Astrocyte (in vitro differentiated cells and primary cell): ENCODE measurements at regions not wholly inside any gene's neighbourhood (a gene's known extent, or its start where the extent isn't known, plus 50 kb on each side); places are given as distances from the start of the nearest gene placed in this dataset.

Experiments
- DNase-seq: peaks from one replicate; pipeline ENCODE4 v3.0.0-alpha.2; 2010; ENCODE audit warnings: low read depth
- FAIRE-seq: peaks from 2 replicates; lab custom pipeline; 2011; peaks lifted over from hg19 to GRCh38; lab: Jason Lieb, UNC
- H2AFZ ChIP-seq: 2 replicates; pipeline ENCODE4 v1.6.0; 2012; ENCODE audit warnings: low read depth, low read length, inconsistent platforms
- H3K27ac ChIP-seq: 2 replicates; pipeline ENCODE4 v1.5.1; 2011; ENCODE audit warnings: low read depth, low read length, inconsistent platforms
- H3K27me3 ChIP-seq: 2 replicates; pipeline ENCODE4 v1.6.0; 2011; ENCODE audit warnings: low read length, inconsistent platforms; ENCODE audit not compliant: insufficient read depth
- H3K36me3 ChIP-seq: 2 replicates; pipeline ENCODE4 v1.5.1; 2011; ENCODE audit warnings: low read length, inconsistent platforms; ENCODE audit not compliant: insufficient read depth
- H3K4me1 ChIP-seq: 2 replicates; pipeline ENCODE4 v1.5.1; 2011; ENCODE audit warnings: low read length, inconsistent platforms; ENCODE audit not compliant: insufficient read depth
- H3K4me2 ChIP-seq: 2 replicates; pipeline ENCODE4 v1.6.0; 2012; ENCODE audit warnings: low read length, inconsistent platforms
- H3K4me3 ChIP-seq: 2 replicates; pipeline ENCODE4 v1.5.1; 2011; ENCODE audit warnings: low read depth, mild to moderate bottlenecking, low read length, inconsistent platforms; ENCODE audit not compliant: insufficient read depth
- H3K79me2 ChIP-seq: 2 replicates; pipeline ENCODE4 v1.6.0; 2012; ENCODE audit warnings: mild to moderate bottlenecking, low read length, inconsistent platforms; ENCODE audit not compliant: insufficient read depth
- H3K9ac ChIP-seq: 2 replicates; pipeline ENCODE4 v1.6.0; 2012; ENCODE audit warnings: mild to moderate bottlenecking, low read length, inconsistent platforms
- H3K9me3 ChIP-seq: 2 replicates; pipeline ENCODE4 v1.5.1; 2012; ENCODE audit warnings: low read depth, mild to moderate bottlenecking, low read length, inconsistent platforms; ENCODE audit not compliant: insufficient read depth
- H4K20me1 ChIP-seq: 2 replicates; pipeline ENCODE4 v1.6.0; 2012; ENCODE audit warnings: low read length, inconsistent platforms; ENCODE audit not compliant: insufficient read depth
- H3K27ac Mint-ChIP-seq: one replicate; pipeline ENCODE4 v1.8.0; 2021; ENCODE audit warnings: mild to moderate bottlenecking, mixed read lengths; ENCODE audit not compliant: unreplicated experiment
- H3K27me3 Mint-ChIP-seq: one replicate; pipeline ENCODE4 v1.8.0; 2021; ENCODE audit warnings: low read depth, mixed read lengths; ENCODE audit not compliant: unreplicated experiment
- H3K36me3 Mint-ChIP-seq: one replicate; pipeline ENCODE4 v1.8.0; 2021; ENCODE audit warnings: low read depth, mixed read lengths; ENCODE audit not compliant: unreplicated experiment
- H3K4me1 Mint-ChIP-seq: one replicate; pipeline ENCODE4 v1.8.0; 2021; ENCODE audit warnings: low read depth, mixed read lengths; ENCODE audit not compliant: unreplicated experiment
- H3K4me3 Mint-ChIP-seq: one replicate; pipeline ENCODE4 v1.8.0; 2021; ENCODE audit warnings: mild to moderate bottlenecking, moderate library complexity, mixed read lengths; ENCODE audit not compliant: unreplicated experiment
- H3K9me3 Mint-ChIP-seq: one replicate; pipeline ENCODE4 v1.8.0; 2021; ENCODE audit warnings: mild to moderate bottlenecking, mixed read lengths; ENCODE audit not compliant: unreplicated experiment
- EZH2 ChIP-seq: IDR thresholded peaks from 2 replicates; pipeline ENCODE4 v1.6.1; 2012; ENCODE audit warnings: mild to moderate bottlenecking, low read length, inconsistent platforms; ENCODE audit not compliant: insufficient read depth
- TF ChIP-seq, protein P1 (sequence below): IDR thresholded peaks from 2 replicates; pipeline ENCODE4 v1.5.1; 2011; ENCODE audit warnings: low read depth, mild to moderate bottlenecking, inconsistent platforms, low read length, moderate library complexity; ENCODE audit not compliant: insufficient read depth

DNA sequence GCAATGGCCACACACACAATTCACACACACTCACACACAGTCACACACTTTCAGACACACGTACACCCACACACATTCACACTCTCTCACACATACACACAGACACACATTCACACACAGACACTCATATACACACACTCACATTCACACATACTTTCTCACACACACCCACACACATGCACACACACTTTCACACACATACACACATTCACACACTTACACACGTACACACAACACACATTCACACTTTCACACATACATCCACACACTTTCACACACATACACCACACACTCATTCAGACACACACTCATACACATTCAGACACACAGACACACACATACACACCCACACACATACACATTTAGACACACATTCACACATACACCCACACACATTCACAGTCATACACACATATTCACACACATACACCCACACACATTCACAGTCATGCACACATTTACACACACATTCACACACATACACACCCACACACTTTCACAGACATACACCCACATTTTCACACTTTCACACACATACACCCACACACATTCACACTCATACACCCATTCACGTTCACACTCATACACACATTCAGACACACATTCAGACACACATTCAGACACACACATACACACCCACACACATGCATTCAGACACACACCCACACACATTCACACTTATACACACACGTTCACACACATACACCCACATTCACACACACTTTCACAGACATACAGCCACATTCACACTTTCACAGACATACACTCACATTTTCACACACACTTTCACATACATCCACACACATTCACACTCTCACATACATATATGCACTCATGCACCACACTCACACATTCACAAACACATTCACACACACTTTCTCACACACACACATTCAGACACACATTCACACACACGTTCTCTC lies 52.6 kb upstream of the C14orf180 start:
- Mint-ChIP-seq H3K4me3 (no peak overlapping the region), H3K27me3 (peaks cover 25% of the 10 kb centered on the region), H3K9me3 (peaks cover 21% of the 10 kb centered on the region), H3K27ac (no peak overlapping the region), H3K4me1 (no peaks in the 10 kb centered on the region), H3K36me3 (no peaks in the 10 kb centered on the region)
- Histone ChIP-seq H2AFZ (no peak overlapping the region), H3K9me3 (peaks cover 13% of the 10 kb centered on the region), H3K27me3 (no peaks in the 10 kb centered on the region), H3K4me1 (no peaks in the 10 kb centered on the region), H3K79me2 (no peaks in the 10 kb centered on the region), H3K9ac (no peak overlapping the region), H3K4me3 (no peak overlapping the region), H3K27ac (no peak overlapping the region), H3K4me2 (no peak overlapping the region), H4K20me1 (no peaks in the 10 kb centered on the region), H3K36me3 (no peaks in the 10 kb centered on the region)
- DNase-seq (no peak), FAIRE-seq (no peak)
- TF ChIP-seq EZH2 = no peak
- TF ChIP-seq, protein P1, sequence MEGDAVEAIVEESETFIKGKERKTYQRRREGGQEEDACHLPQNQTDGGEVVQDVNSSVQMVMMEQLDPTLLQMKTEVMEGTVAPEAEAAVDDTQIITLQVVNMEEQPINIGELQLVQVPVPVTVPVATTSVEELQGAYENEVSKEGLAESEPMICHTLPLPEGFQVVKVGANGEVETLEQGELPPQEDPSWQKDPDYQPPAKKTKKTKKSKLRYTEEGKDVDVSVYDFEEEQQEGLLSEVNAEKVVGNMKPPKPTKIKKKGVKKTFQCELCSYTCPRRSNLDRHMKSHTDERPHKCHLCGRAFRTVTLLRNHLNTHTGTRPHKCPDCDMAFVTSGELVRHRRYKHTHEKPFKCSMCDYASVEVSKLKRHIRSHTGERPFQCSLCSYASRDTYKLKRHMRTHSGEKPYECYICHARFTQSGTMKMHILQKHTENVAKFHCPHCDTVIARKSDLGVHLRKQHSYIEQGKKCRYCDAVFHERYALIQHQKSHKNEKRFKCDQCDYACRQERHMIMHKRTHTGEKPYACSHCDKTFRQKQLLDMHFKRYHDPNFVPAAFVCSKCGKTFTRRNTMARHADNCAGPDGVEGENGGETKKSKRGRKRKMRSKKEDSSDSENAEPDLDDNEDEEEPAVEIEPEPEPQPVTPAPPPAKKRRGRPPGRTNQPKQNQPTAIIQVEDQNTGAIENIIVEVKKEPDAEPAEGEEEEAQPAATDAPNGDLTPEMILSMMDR = no peak

DNA sequence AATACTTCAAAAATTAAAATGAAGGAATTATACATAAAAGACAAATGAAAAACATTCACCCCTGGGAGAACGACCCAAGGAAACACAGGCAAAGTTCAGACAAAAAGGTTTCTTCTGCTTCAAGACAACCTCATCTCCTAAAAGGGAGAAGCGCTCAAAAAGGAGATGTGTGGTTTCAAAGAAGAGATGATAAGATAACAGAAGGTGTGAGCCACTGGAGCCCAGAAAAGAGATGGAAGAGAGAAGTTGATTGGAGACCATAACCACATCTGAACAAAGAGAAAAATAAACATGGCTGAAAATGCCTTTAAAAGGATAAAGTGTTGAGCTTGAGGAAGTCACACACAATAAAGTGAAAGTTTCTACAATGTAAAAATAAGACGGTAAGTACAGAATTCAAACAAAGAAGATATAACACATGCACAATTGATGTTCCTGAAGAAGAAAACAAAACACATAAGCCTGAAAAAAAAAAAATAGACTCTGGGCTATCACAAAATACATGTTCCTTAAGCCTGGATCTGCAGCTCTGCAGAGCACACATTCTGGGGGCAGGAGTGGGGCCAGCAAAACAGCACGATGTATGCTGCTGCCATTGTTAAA lies 51.6 kb upstream of the C14orf180 start:
- Histone ChIP-seq H3K27me3 (no peaks in the 10 kb centered on the region), H3K27ac (no peak overlapping the region), H3K36me3 (no peaks in the 10 kb centered on the region), H2AFZ (no peak overlapping the region), H3K4me2 (no peak overlapping the region), H3K79me2 (no peaks in the 10 kb centered on the region), H4K20me1 (no peaks in the 10 kb centered on the region), H3K4me1 (no peaks in the 10 kb centered on the region), H3K4me3 (no peak overlapping the region), H3K9me3 (peaks cover 13% of the 10 kb centered on the region), H3K9ac (no peak overlapping the region)
- DNase-seq (no peak), FAIRE-seq (no peak)
- H3K4me1 Mint-ChIP-seq = no peaks in the 10 kb centered on the region
- no peak overlapping the region for H3K27ac Mint-ChIP-seq
- no peak for TF ChIP-seq EZH2
- TF ChIP-seq, protein P1 = no peak
- H3K4me3 Mint-ChIP-seq = no peak overlapping the region
- peaks cover 26% of the 10 kb centered on the region for H3K27me3 Mint-ChIP-seq
- peaks cover 21% of the 10 kb centered on the region for H3K9me3 Mint-ChIP-seq
- H3K36me3 Mint-ChIP-seq = no peaks in the 10 kb centered on the region
